Esophagus squamous epithelium (tissue), 5 donors: ENCODE measurements at regions not wholly inside any gene's neighbourhood (a gene's known extent, or its start where the extent isn't known, plus 50 kb on each side); places are given as distances from the start of the nearest gene placed in this dataset.

Source experiments
- DNase-seq: peaks from one replicate; lab custom pipeline; 2025; lab: John Stamatoyannopoulos, UW
- H3K27ac ChIP-seq, 4 donors: fragments of 200-600 bp; sonication (generic); one replicate each; pipeline ENCODE4 v1.5.1; 2016 to 2019; ENCODE audit warnings: mild to moderate bottlenecking in 1 of 4
- H3K27me3 ChIP-seq, 4 donors: fragments of 200-600 bp; sonication (generic); 1 replicate in 3 of 4; 2 replicates in 1 of 4; pipeline versions ENCODE4 v1.5.1 to v1.6.0; 2017 to 2021; ENCODE audit warnings: antibody characterized with exemption in 1 of 4
- H3K36me3 ChIP-seq, 3 donors: fragments of 200-600 bp; sonication (generic); one replicate each; pipeline ENCODE4 v1.5.1; 2016 to 2019
- H3K4me1 ChIP-seq, 3 donors: fragments of 200-600 bp; sonication (generic); one replicate each; pipeline ENCODE4 v1.5.1; 2017 to 2019
- H3K4me3 ChIP-seq, 4 donors: fragments of 200-600 bp; sonication (generic); 1 replicate in 3 of 4; 2 replicates in 1 of 4; pipeline ENCODE4 v1.5.1; 2016 to 2019; ENCODE audit warnings: mild to moderate bottlenecking in 2 of 4, moderate library complexity in 1 of 4
- H3K9me3 ChIP-seq, 3 donors: fragments of 200-600 bp; sonication (generic); one replicate each; pipeline ENCODE4 v1.5.1; 2016 to 2019
- POLR2A ChIP-seq, 4 donors: fragments of 450-650 bp; IDR thresholded peaks; one replicate each; pipeline ENCODE4 v1.6.1; 2017; ENCODE audit warnings: antibody characterized with exemption in 4 of 4, mild to moderate bottlenecking in 4 of 4, moderate library complexity in 3 of 4
- WGBS, 2 donors: methylation state at CpG; one replicate each; pipeline ENCODE4 v1.1.5; 2018; 5-methylcytosine and 5-hydroxymethylcytosine counted together
- intact Hi-C: fragments of 100-400 bp; cut with DNase I; formaldehyde crosslinking; loops from one replicate; pipeline ENCODE4 v1.15.0; 2022
- TF ChIP-seq, protein P1 (sequence below), 6 experiments: fragments of 450-650 bp in 4 of 6; fragments of 200-600 bp in 2 of 6; sonication (generic) in 2 of 6; IDR thresholded peaks; one replicate each; pipeline ENCODE4 v1.5.1; 2016 to 2019; ENCODE audit warnings: antibody characterized with exemption in 6 of 6, mild to moderate bottlenecking in 4 of 6, moderate library complexity in 4 of 6
- donor health status: DM: yes; HTN: yes; CAD: no.

GRCh38 chr6:156319707-156320106, 457.5 kb upstream of the ARID1B start:
- Histone ChIP-seq H3K4me1 (no peaks in the 10 kb centered on the region), H3K4me3 (no peak overlapping the region), H3K9me3 (no peaks in the 10 kb centered on the region), H3K27me3 (no peaks in the 10 kb centered on the region), H3K27ac (no peak overlapping the region), H3K36me3 (no peaks in the 10 kb centered on the region)
- intact Hi-C loops, result no loop called here
- DNase-seq, result no peak
- 39 to 50% methylated on average over 2 of the region's 2 CpGs for WGBS, 2 donors
- TF ChIP-seq, protein P1, sequence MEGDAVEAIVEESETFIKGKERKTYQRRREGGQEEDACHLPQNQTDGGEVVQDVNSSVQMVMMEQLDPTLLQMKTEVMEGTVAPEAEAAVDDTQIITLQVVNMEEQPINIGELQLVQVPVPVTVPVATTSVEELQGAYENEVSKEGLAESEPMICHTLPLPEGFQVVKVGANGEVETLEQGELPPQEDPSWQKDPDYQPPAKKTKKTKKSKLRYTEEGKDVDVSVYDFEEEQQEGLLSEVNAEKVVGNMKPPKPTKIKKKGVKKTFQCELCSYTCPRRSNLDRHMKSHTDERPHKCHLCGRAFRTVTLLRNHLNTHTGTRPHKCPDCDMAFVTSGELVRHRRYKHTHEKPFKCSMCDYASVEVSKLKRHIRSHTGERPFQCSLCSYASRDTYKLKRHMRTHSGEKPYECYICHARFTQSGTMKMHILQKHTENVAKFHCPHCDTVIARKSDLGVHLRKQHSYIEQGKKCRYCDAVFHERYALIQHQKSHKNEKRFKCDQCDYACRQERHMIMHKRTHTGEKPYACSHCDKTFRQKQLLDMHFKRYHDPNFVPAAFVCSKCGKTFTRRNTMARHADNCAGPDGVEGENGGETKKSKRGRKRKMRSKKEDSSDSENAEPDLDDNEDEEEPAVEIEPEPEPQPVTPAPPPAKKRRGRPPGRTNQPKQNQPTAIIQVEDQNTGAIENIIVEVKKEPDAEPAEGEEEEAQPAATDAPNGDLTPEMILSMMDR (IDR thresholded peaks at IDR 0.05), result no peak
- no peak for TF ChIP-seq POLR2A (IDR thresholded peaks at IDR 0.05)

DNA sequence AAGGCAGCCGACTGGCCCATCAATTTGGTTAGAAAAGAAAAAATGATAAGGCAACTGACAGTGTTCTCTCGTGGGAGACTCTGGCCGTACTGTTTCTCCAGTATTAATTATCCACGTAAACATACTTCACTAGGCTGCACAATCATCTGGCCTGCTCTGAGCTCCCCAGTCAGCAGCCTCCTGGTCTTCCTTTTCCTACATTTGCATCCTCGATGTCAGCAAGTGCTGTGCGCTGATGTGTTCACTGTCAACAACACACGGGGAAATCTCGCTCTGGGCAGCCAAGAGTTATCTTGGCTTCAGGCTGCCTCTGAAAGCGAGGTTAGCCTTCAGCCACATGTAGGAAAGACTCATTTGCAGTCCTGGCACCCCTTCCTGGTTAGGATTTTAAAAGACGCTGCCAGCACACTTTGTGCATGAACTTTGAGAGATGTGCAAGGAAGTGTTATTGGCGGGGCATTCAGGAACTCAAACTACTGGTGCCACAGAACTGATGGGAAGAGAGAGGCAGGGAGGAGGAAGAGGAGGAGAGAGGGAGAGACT, 460.5 kb upstream of the ARID1B start:
- DNase-seq, result no peak
- Histone ChIP-seq H3K36me3 (no peaks in the 10 kb centered on the region), H3K9me3 (no peaks in the 10 kb centered on the region), H3K27me3 (no peaks in the 10 kb centered on the region), H3K27ac (no peak overlapping the region), H3K4me3 (no peak overlapping the region), H3K4me1 (no peaks in the 10 kb centered on the region)
- intact Hi-C loops, result no loop called here
- 76 to 77% methylated on average over 6 to 11 of the region's 11 CpGs for WGBS, 2 donors
- no peak for TF ChIP-seq POLR2A (IDR thresholded peaks at IDR 0.05)
- TF ChIP-seq, protein P1 (IDR thresholded peaks at IDR 0.05), result no peak

GRCh38 chr6:156315146-156315545, 462.0 kb upstream of the ARID1B start:
- Histone ChIP-seq H3K4me1 (no peaks in the 10 kb centered on the region), H3K27me3 (no peaks in the 10 kb centered on the region), H3K27ac (no peak overlapping the region), H3K4me3 (no peak overlapping the region), H3K36me3 (no peaks in the 10 kb centered on the region), H3K9me3 (no peaks in the 10 kb centered on the region)
- intact Hi-C loops, result no loop called here
- 85 to 92% methylated on average over 4 of the region's 4 CpGs for WGBS, 2 donors
- DNase-seq, result no peak
- TF ChIP-seq POLR2A (IDR thresholded peaks at IDR 0.05), result no peak
- TF ChIP-seq, protein P1 (IDR thresholded peaks at IDR 0.05), result no peak

DNA sequence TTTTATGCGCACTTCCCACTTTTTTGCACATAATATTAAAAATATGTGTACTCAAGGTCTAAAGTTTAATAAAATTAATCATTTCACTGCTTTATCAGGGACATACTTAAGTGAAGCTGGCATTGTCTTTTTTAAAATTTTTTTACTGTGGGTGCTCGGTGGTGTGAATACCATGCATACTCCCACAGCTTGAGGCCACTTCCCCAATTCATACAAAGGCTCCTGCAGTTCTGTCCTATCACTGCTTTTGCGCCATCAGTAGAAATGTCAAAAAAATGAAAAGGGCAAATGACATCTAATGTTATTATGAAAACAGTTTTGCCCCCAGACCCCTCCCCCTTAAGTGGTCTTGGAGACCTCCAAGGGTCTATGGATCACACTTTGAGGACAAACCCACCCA, 464.1 kb upstream of the ARID1B start:
- no peaks in the 10 kb centered on the region for H3K9me3 ChIP-seq
- no peak for DNase-seq
- H3K27me3 ChIP-seq, result no peaks in the 10 kb centered on the region
- H3K27ac ChIP-seq, result no peak overlapping the region
- no peaks in the 10 kb centered on the region for H3K36me3 ChIP-seq
- intact Hi-C loops, result no loop called here
- H3K4me1 ChIP-seq, result no peaks in the 10 kb centered on the region
- no peak for TF ChIP-seq POLR2A (IDR thresholded peaks at IDR 0.05)
- TF ChIP-seq, protein P1 (IDR thresholded peaks at IDR 0.05), result no peak
- WGBS, 2 donors, result 86 to 95% methylated on average over 3 of the region's 3 CpGs
- no peak overlapping the region for H3K4me3 ChIP-seq

DNA sequence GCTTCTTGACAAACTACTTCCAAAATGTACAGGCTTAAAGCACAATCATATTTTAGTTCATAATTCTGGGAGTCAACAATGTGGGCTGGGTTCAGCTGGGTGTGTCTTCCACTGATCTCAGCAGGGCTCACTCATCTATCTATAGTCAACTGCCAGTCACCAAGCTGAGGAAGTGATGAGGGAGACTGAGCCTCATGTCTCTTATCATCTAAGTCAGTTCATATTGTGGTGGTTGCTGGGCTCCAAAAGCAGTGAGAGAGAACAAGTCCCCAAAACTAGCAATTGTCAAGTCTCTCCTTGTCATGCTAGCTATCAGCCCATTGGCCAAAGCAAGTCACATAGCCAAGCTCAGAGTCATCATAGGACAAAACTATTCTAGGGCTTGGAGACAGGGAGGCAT, 465.9 kb upstream of the ARID1B start:
- H3K36me3 ChIP-seq, result no peaks in the 10 kb centered on the region
- no peak for TF ChIP-seq POLR2A (IDR thresholded peaks at IDR 0.05)
- TF ChIP-seq, protein P1 (IDR thresholded peaks at IDR 0.05), result no peak
- H3K27me3 ChIP-seq, result no peaks in the 10 kb centered on the region
- no peak for DNase-seq
- no peaks in the 10 kb centered on the region for H3K9me3 ChIP-seq
- no peak overlapping the region for H3K27ac ChIP-seq
- intact Hi-C loops, result no loop called here
- no peak overlapping the region for H3K4me3 ChIP-seq
- H3K4me1 ChIP-seq, result no peaks in the 10 kb centered on the region
